Stromal cell of bone marrow (primary cell): ENCODE measurements at regions not wholly inside any gene's neighbourhood (a gene's known extent, or its start where the extent isn't known, plus 50 kb on each side); places are given as distances from the start of the nearest gene placed in this dataset.

Source experiments
- DNase-seq: peaks from one replicate; pipeline ENCODE4 v3.0.0-alpha.2; 2012; ENCODE audit warnings: low read depth

DNA sequence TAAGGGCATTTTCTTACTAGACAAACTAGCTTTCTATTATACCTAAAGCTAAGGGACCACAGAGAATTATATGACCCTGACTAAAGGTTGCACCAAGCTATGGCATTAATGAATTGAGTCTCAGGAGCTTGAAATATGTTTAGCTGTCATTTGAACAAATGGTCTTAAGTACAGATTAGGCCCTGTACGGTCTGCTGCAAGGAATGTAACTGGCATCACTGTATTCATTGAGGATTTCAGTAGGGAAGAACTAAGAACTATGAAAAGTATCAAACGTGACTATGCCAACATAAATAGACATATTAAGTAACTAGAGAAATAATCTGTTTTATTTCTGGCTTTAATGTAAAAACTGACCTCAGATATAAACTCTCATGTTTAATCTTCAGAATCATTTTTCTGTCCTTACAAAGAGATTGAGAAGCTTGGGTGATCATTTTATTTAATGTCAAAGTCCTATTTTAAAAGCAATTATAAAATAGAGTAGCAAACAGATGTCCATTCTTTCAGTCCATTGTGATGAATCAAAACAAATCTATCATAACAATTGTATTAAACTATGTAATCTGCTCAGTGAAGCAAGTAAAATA, 845.9 kb downstream of the MAT2B start:
- no peak for DNase-seq

DNA sequence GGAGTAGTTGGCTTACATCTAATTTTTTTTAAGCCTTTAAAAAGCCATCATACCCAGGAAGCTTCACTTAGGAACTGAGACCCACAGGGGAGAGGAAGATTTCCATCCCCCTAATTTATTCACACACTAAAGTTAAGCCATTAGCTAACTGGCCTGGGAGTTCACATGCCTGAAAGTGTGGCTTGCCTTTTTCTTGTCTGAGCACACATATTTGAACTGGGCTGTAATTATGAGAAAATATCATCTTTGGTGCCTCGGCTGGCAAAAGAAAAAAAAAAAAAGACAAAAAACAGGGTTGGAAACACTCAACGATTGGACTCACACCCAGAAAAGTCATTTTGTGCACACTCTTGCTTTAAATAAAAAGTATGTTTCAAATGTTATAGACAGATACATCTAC, 847.3 kb downstream of the MAT2B start:
- DNase-seq = no peak

DNA sequence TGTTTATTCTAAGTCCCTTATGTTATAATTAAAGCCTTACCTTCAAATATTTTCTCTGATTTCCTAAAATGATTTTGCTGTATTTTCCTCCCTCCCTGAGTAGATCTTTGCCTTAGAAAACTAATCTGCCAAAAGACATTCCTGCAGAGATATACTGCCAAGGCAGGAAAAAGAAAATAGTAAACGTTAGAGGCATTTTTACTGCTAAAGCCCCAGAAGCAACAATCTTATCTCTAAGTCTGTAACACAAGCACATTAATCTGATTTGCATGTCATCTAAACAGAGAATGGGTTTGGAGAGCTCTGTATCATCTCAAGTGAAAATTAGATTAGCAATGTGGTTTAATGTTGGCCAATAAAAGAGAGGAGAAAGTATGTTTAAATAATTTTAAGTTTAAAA, 847.7 kb downstream of the MAT2B start:
- DNase-seq = no peak

DNA sequence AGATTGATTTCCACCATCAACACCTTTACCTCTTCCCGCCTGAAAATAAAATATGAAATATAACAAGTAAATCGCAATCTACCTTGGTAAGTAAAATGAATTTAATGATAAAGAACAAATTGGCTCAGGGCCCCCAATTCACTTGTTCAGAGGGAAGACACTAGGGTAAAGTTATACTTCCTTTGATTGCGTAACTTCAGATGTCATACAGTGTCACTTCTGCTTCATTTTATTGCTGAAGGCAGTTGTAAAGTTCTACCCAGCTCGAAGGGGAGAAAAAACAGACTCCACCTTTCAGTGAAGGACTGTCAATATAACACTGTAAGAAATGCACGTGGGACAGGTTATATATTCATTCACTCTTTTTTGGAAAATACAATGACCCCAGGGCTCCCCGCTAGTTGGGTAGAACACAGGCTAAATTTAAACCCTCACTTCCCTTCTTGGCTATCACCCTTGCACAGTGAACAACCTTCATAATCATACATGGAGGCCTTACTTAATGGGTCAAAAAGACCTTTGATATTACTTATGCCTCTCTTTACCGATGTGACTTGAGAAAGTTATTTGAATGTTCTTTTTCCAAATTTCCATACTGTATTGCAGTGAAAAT, 848.8 kb downstream of the MAT2B start:
- DNase-seq = no peak

DNA sequence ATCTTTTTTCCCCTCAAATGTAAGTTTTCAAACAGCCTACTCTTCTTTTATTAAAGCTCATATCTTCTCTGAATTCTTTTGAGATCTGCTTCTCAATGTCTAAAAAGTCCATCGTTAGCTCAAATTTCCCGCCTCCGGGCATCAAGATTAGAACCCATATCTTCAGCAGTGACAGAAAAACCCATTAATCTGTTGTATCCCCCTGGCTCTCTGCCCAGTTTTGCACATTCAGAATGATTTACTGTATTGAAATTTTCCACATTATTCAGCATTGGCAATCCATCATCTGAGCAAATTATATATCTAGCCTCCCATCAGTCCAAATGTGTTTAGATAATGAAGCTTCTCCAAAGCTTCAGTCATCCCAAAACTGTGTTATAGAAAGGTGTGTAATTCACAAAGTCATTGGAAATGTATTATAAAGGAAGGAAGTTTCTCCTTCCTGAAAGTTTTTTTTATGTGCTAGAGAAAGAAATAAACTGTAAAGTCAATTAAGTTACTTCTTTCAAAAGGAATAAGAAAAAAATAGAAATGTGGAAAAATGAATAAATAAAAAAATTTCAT, 849.9 kb downstream of the MAT2B start:
- DNase-seq = no peak

DNA sequence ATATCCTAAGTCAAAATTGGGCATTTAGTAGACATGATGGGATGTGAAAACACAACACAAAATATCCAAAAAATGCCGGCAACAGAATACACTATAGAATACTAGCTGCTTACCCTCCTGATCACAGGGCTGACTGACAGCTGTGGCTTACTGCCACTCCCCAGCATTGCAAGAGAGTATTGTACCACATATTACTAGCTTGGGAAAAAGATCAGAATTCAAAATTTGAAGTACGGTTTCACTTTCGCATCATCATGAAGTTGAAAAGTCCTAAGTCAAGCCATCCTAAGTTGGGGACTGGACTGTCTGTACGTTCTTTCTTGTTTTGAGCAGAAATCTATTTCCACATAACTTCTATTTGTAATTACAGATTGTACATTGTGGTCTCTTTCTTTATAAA, 851.4 kb downstream of the MAT2B start:
- DNase-seq = no peak

DNA sequence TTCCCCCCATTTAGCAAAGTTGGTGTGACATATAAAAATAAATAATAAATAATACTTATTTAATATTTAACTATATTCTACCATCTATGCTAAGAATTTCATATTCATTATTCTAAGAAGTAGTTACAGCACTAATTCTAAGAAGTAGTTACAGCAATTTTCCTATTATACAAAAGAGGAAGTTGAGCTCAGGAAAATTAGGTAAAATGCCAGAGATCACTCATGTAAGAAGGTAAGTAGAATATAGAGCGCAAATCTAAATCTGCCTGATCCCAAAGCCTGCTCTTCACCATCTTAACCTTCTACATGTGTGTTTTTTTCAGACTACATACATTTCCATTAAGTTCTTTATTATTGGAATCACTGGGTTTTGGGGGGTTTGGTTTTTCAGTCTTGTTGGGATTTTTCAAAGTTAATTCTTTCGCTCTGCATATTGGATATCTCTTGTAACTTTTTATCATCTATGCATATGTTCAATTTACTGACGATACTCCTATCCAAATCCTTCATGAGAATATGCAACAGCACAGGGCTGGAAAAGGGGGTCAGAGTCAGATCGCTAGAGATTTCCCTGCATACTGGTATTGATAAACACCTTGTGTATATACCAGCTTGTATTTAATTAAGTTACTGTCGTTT, 852.1 kb downstream of the MAT2B start:
- no peak for DNase-seq

DNA sequence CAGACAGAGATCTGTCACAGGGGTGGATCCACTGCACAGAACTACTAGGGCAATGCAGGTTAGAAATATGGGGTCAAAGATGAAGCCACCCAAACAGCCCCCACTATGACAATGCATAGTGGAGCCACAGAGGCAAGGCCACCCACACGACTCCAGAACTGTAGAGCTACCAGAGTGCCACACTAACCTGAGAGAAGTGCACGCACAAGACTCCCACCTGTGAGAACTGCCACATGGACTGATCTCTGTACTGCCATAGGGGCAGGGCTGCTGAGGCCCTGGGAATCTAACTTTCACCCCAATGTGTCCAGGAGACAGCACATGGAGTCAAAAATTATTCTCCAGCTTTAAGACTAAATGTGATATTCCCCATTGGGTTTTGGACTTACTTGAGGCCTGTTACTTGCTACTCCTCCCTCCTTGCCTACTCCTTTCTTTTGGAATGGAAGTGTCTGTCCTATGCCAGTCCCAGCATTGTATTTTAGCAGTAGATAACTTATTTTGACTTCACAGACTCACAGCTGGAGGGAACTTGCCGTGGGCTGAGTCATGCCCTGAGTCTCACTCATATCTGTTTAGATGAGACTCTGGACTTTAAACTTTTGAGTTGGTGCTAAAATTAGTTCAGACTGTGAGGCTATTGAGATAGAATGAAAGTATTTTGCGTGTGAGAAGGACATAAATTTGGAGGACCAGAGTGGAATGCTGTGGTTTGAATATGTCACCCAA, 853.3 kb downstream of the MAT2B start:
- DNase-seq = peak; percentile 58

DNA sequence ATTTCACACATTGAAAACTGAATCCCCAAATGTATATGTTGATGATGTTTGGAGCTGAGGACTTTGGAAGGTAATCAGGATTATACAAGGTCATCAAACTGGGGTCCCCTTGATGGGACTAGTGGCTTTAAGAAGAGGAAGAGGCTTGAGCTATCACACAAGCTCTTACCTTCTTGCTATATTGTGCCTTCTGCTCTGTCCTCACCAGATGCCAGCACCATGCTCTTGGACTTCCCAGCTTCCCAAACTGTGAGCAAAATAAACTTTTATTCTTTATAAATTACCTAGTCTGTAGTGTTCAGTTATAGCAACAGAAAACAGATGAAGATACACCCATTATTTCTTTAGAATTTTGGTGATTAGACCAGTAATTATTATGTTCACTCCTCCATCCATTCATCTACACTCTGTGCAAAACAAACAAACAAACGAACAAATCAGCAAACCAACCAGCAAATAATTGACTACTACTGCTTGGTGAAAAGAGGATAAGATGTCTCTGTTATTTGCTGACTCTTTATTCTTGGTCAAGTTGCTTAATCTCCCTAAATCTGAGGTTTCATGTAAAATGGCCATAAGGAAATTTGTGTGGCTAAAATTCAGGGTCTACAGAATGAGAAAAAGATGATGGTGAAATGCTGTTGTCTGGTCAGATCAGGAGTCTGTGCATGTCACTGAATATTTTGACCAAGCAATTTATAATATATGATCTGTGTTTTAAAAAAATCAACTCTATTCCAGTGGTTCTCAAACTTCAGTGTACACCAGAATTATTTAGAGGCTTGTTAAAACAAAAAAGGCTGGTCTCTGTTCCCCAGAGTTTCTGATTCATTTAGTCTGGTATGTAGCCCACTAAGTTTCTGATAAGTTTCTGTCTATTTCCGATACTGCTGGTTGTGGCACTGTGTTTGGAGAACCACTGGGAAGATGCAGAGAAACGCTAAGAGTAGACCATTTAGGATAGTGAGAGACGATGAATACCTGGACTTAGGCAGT, 854.1 kb downstream of the MAT2B start:
- no peak for DNase-seq

DNA sequence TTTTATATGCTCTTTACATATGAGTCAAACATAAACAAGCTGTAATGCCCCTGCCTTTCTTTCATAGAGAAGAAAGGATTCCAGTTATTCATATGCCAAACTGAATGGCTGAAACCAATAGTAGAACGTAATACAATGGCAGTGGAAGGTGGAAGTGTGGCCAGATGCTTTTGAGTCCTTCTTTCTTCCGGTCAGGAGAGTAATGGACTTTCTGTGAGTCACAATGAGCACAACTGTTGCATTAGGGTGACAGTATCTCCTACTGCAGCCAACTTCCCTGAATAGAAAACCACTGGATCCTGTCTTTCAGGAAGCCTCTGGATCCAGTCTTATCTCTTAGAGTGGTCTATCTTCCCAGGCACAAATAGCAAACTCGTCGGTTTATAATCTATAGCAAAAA, 855.2 kb downstream of the MAT2B start:
- DNase-seq = no peak

DNA sequence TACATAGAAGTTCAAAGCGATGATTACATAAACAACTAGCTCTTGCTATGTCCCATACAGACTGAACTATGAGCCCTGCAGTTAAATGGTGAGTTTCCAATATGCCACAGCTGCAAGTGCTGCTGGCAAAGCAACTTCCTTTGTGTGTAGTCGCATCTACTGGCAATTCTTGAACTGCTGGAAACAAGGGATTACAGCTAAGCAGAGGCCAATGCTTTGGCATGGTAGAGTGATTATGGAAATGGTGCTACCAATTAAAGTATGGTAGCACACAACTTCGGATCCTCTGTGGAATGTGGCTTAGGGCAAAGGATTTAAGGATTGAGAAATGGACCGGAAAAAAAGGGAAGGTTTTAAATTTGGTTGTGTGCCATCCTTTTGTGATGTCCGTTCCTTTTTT, 856.6 kb downstream of the MAT2B start:
- DNase-seq = no peak

DNA sequence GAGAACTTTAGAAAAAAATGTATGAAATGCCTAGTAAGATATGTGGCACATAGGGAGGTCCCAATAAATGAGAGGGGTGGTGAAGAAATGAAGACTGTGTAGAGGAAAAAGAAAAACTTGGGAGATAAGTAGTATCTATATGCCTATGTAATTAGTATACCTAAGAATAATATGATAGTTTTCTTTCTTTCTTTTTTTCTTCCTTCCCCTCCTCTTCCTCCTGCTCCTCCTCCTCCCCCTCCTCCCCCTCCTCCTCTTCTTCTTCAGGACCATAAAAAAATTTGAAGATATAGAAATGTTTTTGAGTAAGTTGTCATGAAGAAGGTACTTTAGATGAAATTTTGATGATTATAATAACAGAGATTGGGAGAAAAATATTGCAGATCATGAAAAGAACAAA, 857.4 kb downstream of the MAT2B start:
- DNase-seq = no peak

DNA sequence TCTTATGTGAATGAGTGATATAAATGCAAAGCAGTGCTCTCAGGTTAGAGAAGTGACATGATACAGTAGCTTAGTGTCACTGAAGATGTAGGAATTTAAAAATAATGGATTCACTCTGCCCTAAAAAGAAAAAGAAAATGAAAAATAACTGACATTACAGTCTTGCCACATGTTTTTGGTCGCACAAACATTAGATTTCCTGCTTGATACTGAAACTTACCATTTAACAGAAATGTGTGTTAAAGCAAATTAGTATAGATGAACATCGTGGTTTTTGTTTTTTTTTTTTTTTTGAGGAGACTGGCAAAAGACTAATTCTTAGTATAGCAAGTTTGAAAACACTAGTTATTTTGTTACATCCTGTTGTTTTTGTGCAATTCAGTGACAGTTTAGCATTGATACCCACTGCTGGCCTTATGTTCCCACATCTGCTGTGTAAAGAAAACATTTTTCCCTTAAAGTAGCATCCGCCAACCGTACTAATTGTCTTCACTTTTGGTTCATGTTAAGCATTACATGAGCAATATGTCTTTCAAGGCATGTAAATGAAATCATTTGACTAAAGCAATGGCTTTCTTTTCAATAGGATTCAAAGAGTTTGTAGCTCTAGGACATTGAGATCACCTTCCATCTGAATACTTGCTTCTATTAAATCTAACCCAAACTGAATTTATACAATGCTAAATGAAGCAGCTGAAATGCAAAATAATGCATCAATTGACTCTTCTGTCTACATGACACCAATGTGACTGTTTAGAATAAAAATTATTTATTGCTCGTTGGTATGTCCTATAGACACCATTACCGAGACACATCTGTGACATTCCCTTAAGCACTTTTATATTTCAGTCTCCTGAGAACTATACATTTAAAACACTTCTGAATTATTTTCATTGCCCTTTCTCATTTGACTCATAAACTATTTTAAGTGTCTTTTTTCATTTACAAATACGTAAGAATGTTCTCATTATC, 859.1 kb downstream of the MAT2B start:
- no peak for DNase-seq

DNA sequence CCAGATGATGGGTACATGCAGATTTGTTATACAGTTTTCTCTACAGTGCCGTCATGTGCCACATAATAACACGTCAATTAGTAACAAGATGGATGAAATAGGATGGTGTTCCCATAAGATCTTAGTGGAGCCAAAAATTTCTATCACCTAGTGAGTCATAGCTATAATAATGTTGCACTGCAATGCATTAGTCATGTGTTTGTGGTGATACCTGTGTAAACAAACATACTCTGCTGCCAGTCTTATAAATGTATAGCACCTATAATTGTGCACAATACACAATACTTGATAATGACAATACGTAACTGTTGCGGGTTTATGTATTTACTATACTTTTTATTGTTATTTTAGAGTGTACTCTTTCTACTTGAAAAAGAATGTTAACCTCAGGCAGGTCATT, 865.4 kb downstream of the MAT2B start:
- DNase-seq = no peak

DNA sequence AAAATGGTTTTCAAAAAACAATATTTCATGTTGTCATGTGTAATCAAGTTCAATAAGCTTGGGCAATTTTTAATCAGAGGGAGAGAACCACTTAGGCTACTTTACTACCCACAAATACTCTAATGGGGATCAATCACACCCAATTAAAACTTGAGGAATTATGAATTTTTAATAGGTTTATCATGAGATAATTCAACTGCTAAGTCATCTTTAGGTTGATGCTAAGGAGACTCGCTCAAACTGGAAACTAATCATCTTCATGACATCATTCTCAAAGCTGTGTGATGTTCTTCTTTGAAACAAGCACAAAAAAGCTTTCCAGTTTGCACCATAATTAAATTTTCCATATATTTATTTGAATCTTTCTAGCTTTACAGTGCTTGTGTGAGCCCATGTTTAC, 867.5 kb downstream of the MAT2B start:
- no peak for DNase-seq

DNA sequence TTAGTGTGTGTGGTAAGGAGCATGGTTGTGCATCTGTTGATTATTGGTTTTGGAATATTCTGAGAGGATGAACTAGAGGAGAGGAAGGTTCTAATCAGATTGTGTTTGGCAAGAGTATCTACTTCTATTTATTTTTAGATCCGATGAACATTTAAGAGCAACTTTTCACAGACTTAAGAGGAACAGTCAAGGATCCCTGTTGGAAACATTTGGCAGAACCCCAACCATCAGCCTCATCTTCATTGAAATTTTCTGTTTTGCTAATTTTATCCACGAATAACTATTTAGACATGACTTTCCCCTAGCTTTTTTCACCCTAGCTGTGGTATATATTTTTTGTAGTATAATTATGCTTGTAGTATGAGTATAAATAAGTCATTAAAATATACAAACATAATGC, 868.5 kb downstream of the MAT2B start:
- DNase-seq = no peak

DNA sequence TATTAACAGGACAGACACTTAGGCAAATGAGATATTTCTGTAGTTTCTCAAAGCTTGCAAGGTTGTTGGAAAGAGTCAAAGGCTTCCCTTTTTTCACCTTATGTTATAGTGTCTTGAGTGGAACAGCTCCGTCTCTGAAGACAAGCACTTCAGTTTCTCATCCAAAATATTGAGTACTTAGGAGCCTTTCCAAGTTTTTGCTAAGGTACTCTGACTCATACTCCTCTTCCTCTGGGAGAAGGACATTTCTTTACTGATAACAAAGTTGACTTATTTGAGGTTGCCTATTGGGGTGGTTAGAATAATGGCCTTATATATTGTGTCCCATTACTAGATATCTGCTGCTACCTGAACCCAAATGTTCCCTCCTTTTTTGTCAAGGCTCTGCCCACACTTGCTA, 869.6 kb downstream of the MAT2B start:
- no peak for DNase-seq

DNA sequence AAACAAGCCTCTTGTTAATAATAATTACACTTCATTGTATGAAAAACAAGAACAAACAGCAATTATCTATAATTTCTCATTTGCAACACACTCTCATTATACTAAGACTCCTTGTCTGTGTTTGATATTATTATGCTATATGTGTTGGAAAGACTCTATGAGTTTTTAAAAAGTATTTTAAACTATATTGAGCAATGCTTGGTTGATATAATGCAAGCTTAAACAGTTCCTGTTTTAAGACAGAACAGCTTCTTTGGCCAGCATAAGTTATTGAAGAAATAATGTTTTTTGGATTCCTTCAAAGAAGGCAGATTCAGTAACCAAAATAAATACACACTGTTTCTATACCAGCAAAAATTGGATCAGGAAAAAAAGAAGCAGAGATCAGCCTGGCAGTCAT, 871.4 kb downstream of the MAT2B start:
- DNase-seq = no peak

DNA sequence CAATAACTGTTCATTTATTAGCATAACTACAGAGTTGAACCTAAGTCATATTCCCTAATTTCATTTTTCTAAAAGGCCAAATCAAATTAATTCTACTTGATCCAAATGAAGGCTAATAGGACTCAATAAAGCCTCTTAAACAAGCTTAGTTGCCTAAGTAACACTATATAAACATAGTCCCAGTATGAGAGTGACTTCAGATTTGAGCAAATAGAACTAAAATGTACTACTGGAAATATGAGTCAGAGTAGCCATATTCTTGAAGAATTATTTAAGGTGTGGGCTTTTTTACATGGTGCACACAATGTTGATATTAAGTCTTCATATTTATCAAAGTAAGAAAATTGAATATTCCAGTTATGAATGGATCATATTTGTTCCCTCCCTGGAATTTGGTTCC, 872.3 kb downstream of the MAT2B start:
- no peak for DNase-seq

DNA sequence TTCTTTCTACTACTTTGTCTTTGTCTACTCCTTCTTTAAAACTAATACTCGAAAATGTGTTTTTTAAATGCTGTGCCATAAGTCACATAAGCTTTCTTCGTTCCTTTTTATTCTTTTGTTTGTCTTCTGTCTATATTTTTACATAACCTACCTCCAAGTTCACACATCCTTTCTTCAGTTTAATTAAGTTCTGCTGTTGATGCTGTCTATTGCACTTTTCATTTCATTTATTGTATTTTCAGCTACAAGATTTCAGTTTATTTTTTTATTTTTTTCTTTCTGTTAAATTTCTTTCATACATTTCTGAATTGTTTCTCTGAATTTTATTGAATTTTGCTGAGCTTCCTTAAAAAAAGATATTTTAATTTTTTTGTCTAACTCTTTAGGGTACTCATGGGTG, 878.2 kb downstream of the MAT2B start:
- DNase-seq = no peak

DNA sequence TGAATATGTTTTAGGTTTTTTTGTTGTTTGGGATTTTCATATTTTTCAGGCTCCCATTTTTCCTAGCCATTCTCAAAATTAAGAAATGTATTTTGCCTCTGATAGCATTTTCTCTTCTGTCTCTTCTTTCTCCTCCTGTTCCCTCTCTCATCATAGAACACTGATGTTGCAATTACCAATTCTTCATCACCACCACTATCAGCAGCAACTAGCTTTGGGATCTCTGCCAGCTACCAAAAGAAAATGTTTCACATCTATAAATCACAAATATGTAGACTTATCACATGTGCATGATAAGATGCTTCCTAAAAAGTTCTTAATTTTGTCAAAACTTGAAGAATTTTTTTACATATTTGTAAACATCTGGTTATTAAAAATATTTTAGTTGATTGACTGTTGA, 887.1 kb downstream of the MAT2B start:
- no peak for DNase-seq
